Thyroid gland (tissue), 4 donors: ENCODE measurements at regions not wholly inside any gene's neighbourhood (a gene's known extent, or its start where the extent isn't known, plus 50 kb on each side); places are given as distances from the start of the nearest gene placed in this dataset.

Experiments
- DNase-seq, 2 donors: peaks; one replicate each; pipeline ENCODE4 v3.0.0-alpha.2; 2019
- H3K27ac ChIP-seq, 3 donors: fragments of 200-600 bp; sonication (generic); 1 replicate in 2 of 3; 2 replicates in 1 of 3; pipeline ENCODE4 v1.5.1; 2016 to 2019; ENCODE audit warnings: mild to moderate bottlenecking in 1 of 3, moderate library complexity in 1 of 3
- H3K27me3 ChIP-seq: fragments of 200-600 bp; sonication (generic); one replicate; pipeline ENCODE4 v1.5.1; 2019
- H3K36me3 ChIP-seq, 2 donors: fragments of 200-600 bp; sonication (generic); one replicate each; pipeline ENCODE4 v1.5.1; 2016 to 2019
- H3K4me1 ChIP-seq, 2 donors: fragments of 200-600 bp; sonication (generic); one replicate each; pipeline ENCODE4 v1.5.1; 2017 to 2019
- H3K4me3 ChIP-seq, 3 donors: fragments of 200-600 bp; sonication (generic); replicated peaks in 1 of 3; 1 replicate in 2 of 3; 2 replicates in 1 of 3; pipeline ENCODE4 v1.5.1; 2016; ENCODE audit warnings: mild to moderate bottlenecking in 1 of 3
- H3K9me3 ChIP-seq: fragments of 200-600 bp; sonication (generic); one replicate; pipeline ENCODE4 v1.5.1; 2017
- POLR2A ChIP-seq, 2 donors: fragments of 450-650 bp; IDR thresholded peaks; one replicate each; pipeline ENCODE4 v1.6.1; 2017; ENCODE audit warnings: antibody characterized with exemption in 2 of 2, mild to moderate bottlenecking in 2 of 2, moderate library complexity in 1 of 2
- WGBS, 2 donors: methylation state at CpG; one replicate each; pipeline ENCODE4 v1.1.5; 2017; 5-methylcytosine and 5-hydroxymethylcytosine counted together
- intact Hi-C: fragments of 100-400 bp; cut with DNase I; formaldehyde crosslinking; loops from one replicate; pipeline ENCODE4 v1.15.1; 2023
- TF ChIP-seq, protein P1 (sequence below), 6 experiments: fragments of 200-600 bp in 3 of 6; fragments of 450-650 bp in 3 of 6; sonication (generic) in 3 of 6; IDR thresholded peaks; one replicate each; pipeline ENCODE4 v1.5.1; 2016 to 2019; ENCODE audit warnings: antibody characterized with exemption in 6 of 6, mild to moderate bottlenecking in 2 of 6, inconsistent platforms in 1 of 6, moderate library complexity in 1 of 6

GRCh38 chr11:10927538-10927937, 69.7 kb upstream of the ZBED5 start:
- intact Hi-C loops = no loop called here
- WGBS, 2 donors = 7 to 22% methylated on average over 1 of the region's 1 CpG
- H3K4me3 ChIP-seq = no peak overlapping the region
- peak overlapping the region; percentile 61 to 96 (median 78) for H3K27ac ChIP-seq
- TF ChIP-seq, protein P1, sequence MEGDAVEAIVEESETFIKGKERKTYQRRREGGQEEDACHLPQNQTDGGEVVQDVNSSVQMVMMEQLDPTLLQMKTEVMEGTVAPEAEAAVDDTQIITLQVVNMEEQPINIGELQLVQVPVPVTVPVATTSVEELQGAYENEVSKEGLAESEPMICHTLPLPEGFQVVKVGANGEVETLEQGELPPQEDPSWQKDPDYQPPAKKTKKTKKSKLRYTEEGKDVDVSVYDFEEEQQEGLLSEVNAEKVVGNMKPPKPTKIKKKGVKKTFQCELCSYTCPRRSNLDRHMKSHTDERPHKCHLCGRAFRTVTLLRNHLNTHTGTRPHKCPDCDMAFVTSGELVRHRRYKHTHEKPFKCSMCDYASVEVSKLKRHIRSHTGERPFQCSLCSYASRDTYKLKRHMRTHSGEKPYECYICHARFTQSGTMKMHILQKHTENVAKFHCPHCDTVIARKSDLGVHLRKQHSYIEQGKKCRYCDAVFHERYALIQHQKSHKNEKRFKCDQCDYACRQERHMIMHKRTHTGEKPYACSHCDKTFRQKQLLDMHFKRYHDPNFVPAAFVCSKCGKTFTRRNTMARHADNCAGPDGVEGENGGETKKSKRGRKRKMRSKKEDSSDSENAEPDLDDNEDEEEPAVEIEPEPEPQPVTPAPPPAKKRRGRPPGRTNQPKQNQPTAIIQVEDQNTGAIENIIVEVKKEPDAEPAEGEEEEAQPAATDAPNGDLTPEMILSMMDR (IDR thresholded peaks at IDR 0.05) = no peak
- TF ChIP-seq POLR2A (IDR thresholded peaks at IDR 0.05) = no peak
- DNase-seq = peak; percentile 75 to 80
- no peaks in the 10 kb centered on the region for H3K9me3 ChIP-seq
- no peaks in the 10 kb centered on the region for H3K27me3 ChIP-seq
- peaks cover 33 to 49% of the 10 kb centered on the region in 2 donors for H3K4me1 ChIP-seq
- H3K36me3 ChIP-seq = no peaks in the 10 kb centered on the region

DNA sequence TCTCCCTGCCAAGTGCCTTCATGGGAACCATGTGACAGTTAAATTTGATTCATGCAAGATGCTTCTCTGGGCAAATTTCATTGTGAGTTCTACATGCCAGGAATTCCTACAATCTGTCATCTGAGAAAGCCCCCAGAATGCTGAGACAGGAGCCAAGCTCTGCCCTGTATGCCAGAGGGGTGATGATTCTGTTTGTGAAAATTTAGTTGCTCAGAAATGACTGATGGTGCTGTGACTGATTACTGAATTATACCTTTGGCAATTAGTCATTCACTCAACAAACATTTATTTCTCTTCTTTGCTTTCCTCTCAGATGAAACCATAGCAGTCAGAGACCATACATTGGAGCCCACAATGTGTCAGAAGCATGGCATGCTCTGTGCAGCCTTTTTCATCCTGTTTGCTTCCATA, 69.0 kb upstream of the ZBED5 start:
- intact Hi-C loops = no loop called here
- TF ChIP-seq, protein P1 (IDR thresholded peaks at IDR 0.05) = no peak
- no peak for TF ChIP-seq POLR2A (IDR thresholded peaks at IDR 0.05)
- H3K9me3 ChIP-seq = no peaks in the 10 kb centered on the region
- H3K4me3 ChIP-seq = no peak overlapping the region
- H3K36me3 ChIP-seq = no peaks in the 10 kb centered on the region
- no peaks in the 10 kb centered on the region for H3K27me3 ChIP-seq
- H3K27ac ChIP-seq = peak overlapping the region; percentile 2 to 96 (median 35)
- H3K4me1 ChIP-seq = peaks cover 32 to 43% of the 10 kb centered on the region in 2 donors
- DNase-seq = no peak

- Histone ChIP-seq H3K36me3 (no peaks in the 10 kb centered on the region), H3K27me3 (no peaks in the 10 kb centered on the region), H3K9me3 (no peaks in the 10 kb centered on the region), H3K27ac (no peak overlapping the region), H3K4me3 (no peak overlapping the region), H3K4me1 (peaks cover 27 to 35% of the 10 kb centered on the region in 2 donors)
- WGBS, 2 donors = 88 to 94% methylated on average over 6 of the region's 6 CpGs
- TF ChIP-seq, protein P1 (IDR thresholded peaks at IDR 0.05) = no peak
- no peak for TF ChIP-seq POLR2A (IDR thresholded peaks at IDR 0.05)
- no peak for DNase-seq
- intact Hi-C loops = no loop called here
Measured at GRCh38 chr11:10925149-10925926, 67.5 kb upstream of the ZBED5 start.

GRCh38 chr11:10923882-10924281, 66.0 kb upstream of the ZBED5 start:
- Histone ChIP-seq H3K4me3 (no peak overlapping the region), H3K4me1 (peaks cover 17 to 23% of the 10 kb centered on the region in 2 donors), H3K27me3 (no peaks in the 10 kb centered on the region), H3K36me3 (no peaks in the 10 kb centered on the region), H3K27ac (no peak overlapping the region), H3K9me3 (no peaks in the 10 kb centered on the region)
- TF ChIP-seq, protein P1 (IDR thresholded peaks at IDR 0.05) = no peak
- TF ChIP-seq POLR2A (IDR thresholded peaks at IDR 0.05) = no peak
- intact Hi-C loops = no loop called here
- DNase-seq = no peak

- no peak overlapping the region for H3K27ac ChIP-seq
- 60 to 81% methylated on average over 1 of the region's 1 CpG for WGBS, 2 donors
- intact Hi-C loops = no loop called here
- no peaks in the 10 kb centered on the region for H3K36me3 ChIP-seq
- no peak for DNase-seq
- H3K27me3 ChIP-seq = no peaks in the 10 kb centered on the region
- peaks cover 11 to 13% of the 10 kb centered on the region in 2 donors for H3K4me1 ChIP-seq
- no peak overlapping the region for H3K4me3 ChIP-seq
- TF ChIP-seq POLR2A (IDR thresholded peaks at IDR 0.05) = no peak
- TF ChIP-seq, protein P1 (IDR thresholded peaks at IDR 0.05) = no peak
- no peaks in the 10 kb centered on the region for H3K9me3 ChIP-seq
Measured at GRCh38 chr11:10922892-10923291, 65.0 kb upstream of the ZBED5 start.
